Nephron (organoid): ENCODE measurements at regions not wholly inside any gene's neighbourhood (a gene's known extent, or its start where the extent isn't known, plus 50 kb on each side); places are given as distances from the start of the nearest gene placed in this dataset.

Experiments
- H3K27ac Mint-ChIP-seq, 3 experiments: 2 replicates each; pipeline ENCODE4 v1.8.0; 2020; ENCODE audit warnings: mixed read lengths in 3 of 3, mild to moderate bottlenecking in 2 of 3, moderate library complexity in 1 of 3
- H3K27me3 Mint-ChIP-seq: 2 replicates; pipeline ENCODE4 v1.8.0; 2021; ENCODE audit warnings: low read depth, mild to moderate bottlenecking, moderate library complexity, mixed read lengths
- H3K36me3 Mint-ChIP-seq: 2 replicates; pipeline ENCODE4 v1.8.0; 2020; ENCODE audit warnings: low read depth, mixed read lengths
- H3K4me1 Mint-ChIP-seq: 2 replicates; pipeline ENCODE4 v1.8.0; 2020; ENCODE audit warnings: mixed read lengths
- H3K4me3 Mint-ChIP-seq, 3 experiments: 2 replicates each; pipeline ENCODE4 v1.8.0; 2020; ENCODE audit warnings: mild to moderate bottlenecking in 3 of 3, mixed read lengths in 3 of 3, moderate library complexity in 2 of 3
- H3K9me3 Mint-ChIP-seq: 2 replicates; pipeline ENCODE4 v1.8.0; 2020; ENCODE audit warnings: mixed read lengths
- CTCF ChIP-seq, 3 experiments: fragments of 200-600 bp; sonication (generic); IDR thresholded peaks; one replicate each; pipeline ENCODE4 v1.5.0; 2021; ENCODE audit warnings: antibody characterized with exemption in 3 of 3; ENCODE audit not compliant: unreplicated experiment in 3 of 3

GRCh38 chr14:26199590-26200370 lies 398.1 kb downstream of the NOVA1 start:
- Mint-ChIP-seq H3K27me3 (peaks cover 20% of the 10 kb centered on the region), H3K4me1 (no peaks in the 10 kb centered on the region), H3K4me3 (no peak overlapping the region), H3K36me3 (no peaks in the 10 kb centered on the region), H3K27ac (no peak overlapping the region), H3K9me3 (no peaks in the 10 kb centered on the region)
- no peak for TF ChIP-seq CTCF (IDR thresholded peaks at IDR 0.05; ENCODE audit: unreplicated experiment in 3 of 3)

- Mint-ChIP-seq H3K27me3 (peaks cover 13% of the 10 kb centered on the region), H3K36me3 (no peaks in the 10 kb centered on the region), H3K9me3 (no peaks in the 10 kb centered on the region), H3K4me3 (no peak overlapping the region), H3K27ac (no peak overlapping the region), H3K4me1 (no peaks in the 10 kb centered on the region)
- no peak for TF ChIP-seq CTCF (IDR thresholded peaks at IDR 0.05; ENCODE audit: unreplicated experiment in 3 of 3)
Observed at GRCh38 chr14:26199096-26199495, 398.7 kb downstream of the NOVA1 start.

GRCh38 chr14:26194816-26195215 lies 403.0 kb downstream of the NOVA1 start:
- Mint-ChIP-seq H3K27ac (no peak overlapping the region), H3K4me1 (no peaks in the 10 kb centered on the region), H3K27me3 (no peaks in the 10 kb centered on the region), H3K9me3 (peaks cover 7% of the 10 kb centered on the region), H3K4me3 (no peak overlapping the region), H3K36me3 (no peaks in the 10 kb centered on the region)
- TF ChIP-seq CTCF (IDR thresholded peaks at IDR 0.05; ENCODE audit: unreplicated experiment in 3 of 3), result no peak

- Mint-ChIP-seq H3K9me3 (peaks cover 7% of the 10 kb centered on the region), H3K27me3 (no peaks in the 10 kb centered on the region), H3K4me1 (no peaks in the 10 kb centered on the region), H3K27ac (no peak overlapping the region), H3K4me3 (no peak overlapping the region), H3K36me3 (no peaks in the 10 kb centered on the region)
- TF ChIP-seq CTCF (IDR thresholded peaks at IDR 0.05; ENCODE audit: unreplicated experiment in 3 of 3), result no peak
Observed at GRCh38 chr14:26191671-26192070, 406.2 kb downstream of the NOVA1 start.

- Mint-ChIP-seq H3K4me3 (no peak overlapping the region), H3K27me3 (no peaks in the 10 kb centered on the region), H3K27ac (no peak overlapping the region), H3K4me1 (no peaks in the 10 kb centered on the region), H3K36me3 (no peaks in the 10 kb centered on the region), H3K9me3 (peaks cover 7% of the 10 kb centered on the region)
- TF ChIP-seq CTCF (IDR thresholded peaks at IDR 0.05; ENCODE audit: unreplicated experiment in 3 of 3), result peak in 2 of 3 experiments; percentile 11 to 25
Observed at GRCh38 chr14:26191123-26191522, 406.7 kb downstream of the NOVA1 start.

GRCh38 chr14:26190646-26191045 lies 407.2 kb downstream of the NOVA1 start:
- no peak overlapping the region for H3K4me3 Mint-ChIP-seq
- TF ChIP-seq CTCF (IDR thresholded peaks at IDR 0.05; ENCODE audit: unreplicated experiment in 3 of 3), result no peak
- H3K27me3 Mint-ChIP-seq, result no peaks in the 10 kb centered on the region
- H3K4me1 Mint-ChIP-seq, result no peaks in the 10 kb centered on the region
- H3K36me3 Mint-ChIP-seq, result no peaks in the 10 kb centered on the region
- no peak overlapping the region for H3K27ac Mint-ChIP-seq
- H3K9me3 Mint-ChIP-seq, result peaks cover 7% of the 10 kb centered on the region
